HUES48 (cell line): ENCODE measurements at regions not wholly inside any gene's neighbourhood (a gene's known extent, or its start where the extent isn't known, plus 50 kb on each side); places are given as distances from the start of the nearest gene placed in this dataset.
"Not testable (repeated sequence)": the region's sequence is repeated elsewhere in the genome, so short reads cannot be mapped to it uniquely, and the experiment has no call there.

ENCODE experiments used
- H3K27ac ChIP-seq: one replicate; pipeline ENCODE4 v1.7.0; 2013; ENCODE audit warnings: low read depth, low read length, inconsistent platforms
- H3K27me3 ChIP-seq: 2 replicates; pipeline ENCODE4 v1.6.1; 2013; ENCODE audit warnings: mild to moderate bottlenecking, low read length; ENCODE audit not compliant: control insufficient read depth, insufficient read depth
- H3K36me3 ChIP-seq: 2 replicates; pipeline ENCODE4 v1.6.1; 2013; ENCODE audit warnings: low read length; ENCODE audit not compliant: control insufficient read depth, insufficient read depth
- H3K4me1 ChIP-seq: 2 replicates; pipeline ENCODE4 v1.6.1; 2013; ENCODE audit warnings: mild to moderate bottlenecking, low read length; ENCODE audit not compliant: control insufficient read depth, insufficient read depth
- H3K4me3 ChIP-seq: 2 replicates; pipeline ENCODE4 v1.5.1; 2013; ENCODE audit warnings: mild to moderate bottlenecking, low read depth, low read length
- H3K9ac ChIP-seq: 2 replicates; pipeline ENCODE4 v1.6.1; 2013; ENCODE audit warnings: mild to moderate bottlenecking, low read depth, low read length, moderate library complexity
- H3K9me3 ChIP-seq: 2 replicates; pipeline ENCODE4 v1.6.1; 2013; ENCODE audit warnings: low read length; ENCODE audit not compliant: control insufficient read depth, insufficient read depth

- H3K4me3 ChIP-seq, result no peak overlapping the region
- no peaks in the 10 kb centered on the region for H3K4me1 ChIP-seq
- H3K9ac ChIP-seq, result no peak overlapping the region
- no peaks in the 10 kb centered on the region for H3K9me3 ChIP-seq
- no peak overlapping the region for H3K27ac ChIP-seq
- no peaks in the 10 kb centered on the region for H3K36me3 ChIP-seq
- no peaks in the 10 kb centered on the region for H3K27me3 ChIP-seq
Observed at GRCh38 chr6:139521338-139521737, 146.9 kb upstream of the CITED2 start.

- Histone ChIP-seq H3K27ac (no peak overlapping the region), H3K9me3 (no peaks in the 10 kb centered on the region)
Observed at GRCh38 chr6:139520321-139520768, 145.9 kb upstream of the CITED2 start.

GRCh38 chr6:139519571-139520031 lies 145.2 kb upstream of the CITED2 start:
- Histone ChIP-seq H3K9ac (no peak overlapping the region), H3K27me3 (no peaks in the 10 kb centered on the region), H3K36me3 (no peaks in the 10 kb centered on the region), H3K4me1 (no peaks in the 10 kb centered on the region), H3K4me3 (no peak overlapping the region), H3K27ac (no peak overlapping the region), H3K9me3 (no peaks in the 10 kb centered on the region)

More at GRCh38 chr6:139520321-139520768, 145.9 kb upstream of the CITED2 start:
- no peak overlapping the region for H3K4me3 ChIP-seq
- no peaks in the 10 kb centered on the region for H3K36me3 ChIP-seq
- H3K9ac ChIP-seq, result no peak overlapping the region
- H3K27me3 ChIP-seq, result no peaks in the 10 kb centered on the region
- no peaks in the 10 kb centered on the region for H3K4me1 ChIP-seq

GRCh38 chr6:139519097-139519496 lies 144.6 kb upstream of the CITED2 start:
- H3K4me1 ChIP-seq, result no peaks in the 10 kb centered on the region
- H3K27me3 ChIP-seq, result no peaks in the 10 kb centered on the region
- H3K4me3 ChIP-seq, result no peak overlapping the region
- H3K9ac ChIP-seq, result no peak overlapping the region
- H3K9me3 ChIP-seq, result no peaks in the 10 kb centered on the region
- no peak overlapping the region for H3K27ac ChIP-seq
- H3K36me3 ChIP-seq, result no peaks in the 10 kb centered on the region

GRCh38 chr6:139518556-139519091 lies 144.2 kb upstream of the CITED2 start:
- Histone ChIP-seq H3K9ac (no peak overlapping the region), H3K36me3 (no peaks in the 10 kb centered on the region), H3K27ac (no peak overlapping the region), H3K9me3 (no peaks in the 10 kb centered on the region), H3K4me1 (no peaks in the 10 kb centered on the region), H3K27me3 (no peaks in the 10 kb centered on the region), H3K4me3 (no peak overlapping the region)

GRCh38 chr6:139517998-139518555 lies 143.6 kb upstream of the CITED2 start:
- not testable (repeated sequence) for H3K9me3 ChIP-seq, H3K27ac ChIP-seq, H3K36me3 ChIP-seq, H3K27me3 ChIP-seq, H3K4me1 ChIP-seq, H3K9ac ChIP-seq, H3K4me3 ChIP-seq

GRCh38 chr6:139515511-139515910 lies 141.1 kb upstream of the CITED2 start:
- Histone ChIP-seq H3K27ac (no peak overlapping the region), H3K4me1 (no peaks in the 10 kb centered on the region), H3K9ac (no peak overlapping the region)

GRCh38 chr6:139514819-139515218 lies 140.4 kb upstream of the CITED2 start:
- H3K27me3 ChIP-seq, result no peaks in the 10 kb centered on the region
- H3K4me1 ChIP-seq, result no peaks in the 10 kb centered on the region
- no peaks in the 10 kb centered on the region for H3K9me3 ChIP-seq
- H3K27ac ChIP-seq, result no peak overlapping the region
- H3K36me3 ChIP-seq, result no peaks in the 10 kb centered on the region
- no peak overlapping the region for H3K4me3 ChIP-seq
- no peak overlapping the region for H3K9ac ChIP-seq

More at GRCh38 chr6:139515511-139515910, 141.1 kb upstream of the CITED2 start:
- Histone ChIP-seq H3K9me3 (no peaks in the 10 kb centered on the region), H3K27me3 (no peaks in the 10 kb centered on the region), H3K36me3 (no peaks in the 10 kb centered on the region), H3K4me3 (no peak overlapping the region)

GRCh38 chr6:139510040-139510790 lies 135.8 kb upstream of the CITED2 start:
- Histone ChIP-seq H3K27ac (no peak overlapping the region), H3K4me3 (no peak overlapping the region), H3K9me3 (no peaks in the 10 kb centered on the region), H3K4me1 (no peaks in the 10 kb centered on the region), H3K36me3 (no peaks in the 10 kb centered on the region), H3K9ac (no peak overlapping the region), H3K27me3 (no peaks in the 10 kb centered on the region)

- H3K27ac ChIP-seq, result no peak overlapping the region
- no peak overlapping the region for H3K4me3 ChIP-seq
- no peak overlapping the region for H3K9ac ChIP-seq
- H3K27me3 ChIP-seq, result no peaks in the 10 kb centered on the region
- H3K36me3 ChIP-seq, result no peaks in the 10 kb centered on the region
- no peaks in the 10 kb centered on the region for H3K9me3 ChIP-seq
- no peaks in the 10 kb centered on the region for H3K4me1 ChIP-seq
Observed at GRCh38 chr6:139509167-139509566, 134.7 kb upstream of the CITED2 start.

GRCh38 chr6:139508576-139508975 lies 134.1 kb upstream of the CITED2 start:
- Histone ChIP-seq H3K27ac (no peak overlapping the region), H3K9ac (no peak overlapping the region), H3K36me3 (no peaks in the 10 kb centered on the region), H3K9me3 (no peaks in the 10 kb centered on the region), H3K4me1 (no peaks in the 10 kb centered on the region), H3K4me3 (no peak overlapping the region), H3K27me3 (no peaks in the 10 kb centered on the region)
